Activated CD8-positive, alpha-beta memory T cell treated with anti-CD3 and anti-CD28 coated beads, Interleukin-2, amount 10 ng/mL, durations not matched to agents 7 days and 5 days (primary cell): ENCODE measurements at regions not wholly inside any gene's neighbourhood (a gene's known extent, or its start where the extent isn't known, plus 50 kb on each side); places are given as distances from the start of the nearest gene placed in this dataset.
"Not testable (repeated sequence)": the region's sequence is repeated elsewhere in the genome, so short reads cannot be mapped to it uniquely, and the experiment has no call there.

Experiments
- ATAC-seq: fragments of 150-1000 bp; cut with Tn5 transposase; one replicate; pipeline ENCODE4 v1.10.0; 2021; ENCODE audit warnings: moderate library complexity
- CTCF ChIA-PET: fragments of 350-600 bp; sonication (Branson Sonifier 250); formaldehyde crosslinking; loops from one replicate; lab custom pipeline; 2021; ENCODE audit warnings: antibody characterized with exemption; lab: Charles Lee
- DNase-seq: peaks from one replicate; pipeline ENCODE4 v3.0.0-alpha.2; 2020
- H3K27ac Mint-ChIP-seq: one replicate; pipeline ENCODE4 v1.8.0; 2021; ENCODE audit warnings: mild to moderate bottlenecking, mixed read lengths
- H3K27me3 Mint-ChIP-seq: one replicate; pipeline ENCODE4 v1.8.0; 2021; ENCODE audit warnings: mixed read lengths
- H3K36me3 Mint-ChIP-seq: one replicate; pipeline ENCODE4 v1.8.0; 2021; ENCODE audit warnings: mild to moderate bottlenecking, mixed read lengths
- H3K4me1 Mint-ChIP-seq: one replicate; pipeline ENCODE4 v1.8.0; 2021; ENCODE audit warnings: mixed read lengths
- H3K4me3 Mint-ChIP-seq: one replicate; pipeline ENCODE4 v1.8.0; 2021; ENCODE audit warnings: mild to moderate bottlenecking, moderate library complexity, mixed read lengths
- H3K9me3 Mint-ChIP-seq: one replicate; pipeline ENCODE4 v1.8.0; 2022; ENCODE audit warnings: low read depth, mixed read lengths

- DNase-seq: no peak
- H3K27ac Mint-ChIP-seq: no peak overlapping the region
- no peaks in the 10 kb centered on the region for H3K4me1 Mint-ChIP-seq
- no peaks in the 10 kb centered on the region for H3K36me3 Mint-ChIP-seq
- H3K9me3 Mint-ChIP-seq: peaks cover 21% of the 10 kb centered on the region
- H3K27me3 Mint-ChIP-seq: no peaks in the 10 kb centered on the region
- CTCF ChIA-PET: no interaction called here
- H3K4me3 Mint-ChIP-seq: no peak overlapping the region
- no peak for ATAC-seq
These were observed 924.5 kb upstream of the MBL2 start for GRCh38 chr10:53697038-53697437.

GRCh38 chr10:53690524-53691240 is 918.1 kb upstream of the MBL2 start:
- Mint-ChIP-seq H3K36me3 (no peaks in the 10 kb centered on the region), H3K27me3 (no peaks in the 10 kb centered on the region), H3K4me3 (no peak overlapping the region), H3K27ac (no peak overlapping the region), H3K4me1 (no peaks in the 10 kb centered on the region), H3K9me3 (peaks cover 17% of the 10 kb centered on the region)
- no peak for DNase-seq
- ATAC-seq: no peak
- CTCF ChIA-PET: no interaction called here

GRCh38 chr10:53687800-53688199 is 915.2 kb upstream of the MBL2 start:
- CTCF ChIA-PET: no interaction called here
- no peaks in the 10 kb centered on the region for H3K36me3 Mint-ChIP-seq
- H3K4me3 Mint-ChIP-seq: no peak overlapping the region
- no peaks in the 10 kb centered on the region for H3K27me3 Mint-ChIP-seq
- no peaks in the 10 kb centered on the region for H3K4me1 Mint-ChIP-seq
- H3K9me3 Mint-ChIP-seq: peaks cover 12% of the 10 kb centered on the region
- no peak for DNase-seq
- no peak overlapping the region for H3K27ac Mint-ChIP-seq
- no peak for ATAC-seq

GRCh38 chr10:53682885-53683284 is 910.3 kb upstream of the MBL2 start:
- H3K27me3 Mint-ChIP-seq: no peaks in the 10 kb centered on the region

GRCh38 chr10:53682458-53682857 is 909.9 kb upstream of the MBL2 start:
- no peak overlapping the region for H3K4me3 Mint-ChIP-seq

More at GRCh38 chr10:53682885-53683284, 910.3 kb upstream of the MBL2 start:
- Mint-ChIP-seq H3K4me3 (no peak overlapping the region), H3K4me1 (no peaks in the 10 kb centered on the region), H3K27ac (no peak overlapping the region), H3K9me3 (peaks cover 1% of the 10 kb centered on the region), H3K36me3 (no peaks in the 10 kb centered on the region)
- CTCF ChIA-PET: interaction anchor here (0.6 to 1.1 kb wide), 2 partner anchors 38 to 52 kb away, joined by 3 read pairs; no protein-coding TSS in a partner anchor
- DNase-seq (no peak), ATAC-seq (no peak)

GRCh38 chr10:53679666-53680065 is 907.1 kb upstream of the MBL2 start:
- no peaks in the 10 kb centered on the region for H3K4me1 Mint-ChIP-seq
- no peak overlapping the region for H3K4me3 Mint-ChIP-seq
- DNase-seq: no peak
- H3K27me3 Mint-ChIP-seq: no peaks in the 10 kb centered on the region
- H3K9me3 Mint-ChIP-seq: no peaks in the 10 kb centered on the region
- ATAC-seq: no peak
- no peaks in the 10 kb centered on the region for H3K36me3 Mint-ChIP-seq
- H3K27ac Mint-ChIP-seq: no peak overlapping the region
- CTCF ChIA-PET: no interaction called here

More at GRCh38 chr10:53682458-53682857, 909.9 kb upstream of the MBL2 start:
- ATAC-seq: no peak
- Mint-ChIP-seq H3K9me3 (no peaks in the 10 kb centered on the region), H3K36me3 (no peaks in the 10 kb centered on the region), H3K4me1 (no peaks in the 10 kb centered on the region), H3K27me3 (no peaks in the 10 kb centered on the region), H3K27ac (no peak overlapping the region)
- no peak for DNase-seq
- CTCF ChIA-PET: interaction anchor here (0.6 to 1.1 kb wide), 2 partner anchors 38 to 51 kb away, joined by 3 read pairs; no protein-coding TSS in a partner anchor

- Mint-ChIP-seq H3K27me3 (no peaks in the 10 kb centered on the region), H3K4me1 (no peaks in the 10 kb centered on the region), H3K36me3 (no peaks in the 10 kb centered on the region), H3K27ac (no peak overlapping the region), H3K9me3 (no peaks in the 10 kb centered on the region), H3K4me3 (no peak overlapping the region)
- DNase-seq: no peak
- ATAC-seq: no peak
- CTCF ChIA-PET: no interaction called here
These were observed 902.6 kb upstream of the MBL2 start for GRCh38 chr10:53675177-53675576.

GRCh38 chr10:53667063-53667462 is 894.5 kb upstream of the MBL2 start:
- Mint-ChIP-seq H3K4me3 (no peak overlapping the region), H3K27ac (no peak overlapping the region), H3K27me3 (no peaks in the 10 kb centered on the region), H3K36me3 (no peaks in the 10 kb centered on the region), H3K9me3 (peaks cover 3% of the 10 kb centered on the region), H3K4me1 (no peaks in the 10 kb centered on the region)
- DNase-seq: no peak
- ATAC-seq: no peak
- CTCF ChIA-PET: no interaction called here

- Mint-ChIP-seq H3K36me3 (no peaks in the 10 kb centered on the region), H3K4me3 (no peak overlapping the region), H3K9me3 (peaks cover 6% of the 10 kb centered on the region), H3K27me3 (no peaks in the 10 kb centered on the region), H3K27ac (no peak overlapping the region), H3K4me1 (no peaks in the 10 kb centered on the region)
- no peak for DNase-seq
- CTCF ChIA-PET: no interaction called here
- no peak for ATAC-seq
These were observed 891.9 kb upstream of the MBL2 start for GRCh38 chr10:53664282-53665019.

GRCh38 chr10:53650794-53651193 is 878.2 kb upstream of the MBL2 start:
- Mint-ChIP-seq H3K27ac (no peak overlapping the region), H3K9me3 (peaks cover 5% of the 10 kb centered on the region), H3K27me3 (no peaks in the 10 kb centered on the region), H3K4me3 (no peak overlapping the region), H3K4me1 (no peaks in the 10 kb centered on the region), H3K36me3 (no peaks in the 10 kb centered on the region)
- DNase-seq: no peak
- CTCF ChIA-PET: no interaction called here
- ATAC-seq: no peak

GRCh38 chr10:53647221-53647620 is 874.6 kb upstream of the MBL2 start:
- H3K27ac Mint-ChIP-seq, ATAC-seq, H3K4me1 Mint-ChIP-seq, H3K4me3 Mint-ChIP-seq, H3K9me3 Mint-ChIP-seq, H3K36me3 Mint-ChIP-seq, DNase-seq, CTCF ChIA-PET, H3K27me3 Mint-ChIP-seq: not testable (repeated sequence)

GRCh38 chr10:53646525-53646924 is 873.9 kb upstream of the MBL2 start:
- H3K9me3 Mint-ChIP-seq: peaks cover 6% of the 10 kb centered on the region
- ATAC-seq: no peak
- CTCF ChIA-PET: no interaction called here

GRCh38 chr10:53645951-53646350 is 873.4 kb upstream of the MBL2 start:
- Mint-ChIP-seq H3K27ac (no peak overlapping the region), H3K4me3 (no peak overlapping the region), H3K36me3 (no peaks in the 10 kb centered on the region), H3K27me3 (no peaks in the 10 kb centered on the region), H3K9me3 (peaks cover 8% of the 10 kb centered on the region), H3K4me1 (no peaks in the 10 kb centered on the region)
- ATAC-seq (no peak), DNase-seq (no peak)
- CTCF ChIA-PET: no interaction called here

More at GRCh38 chr10:53646525-53646924, 873.9 kb upstream of the MBL2 start:
- no peaks in the 10 kb centered on the region for H3K36me3 Mint-ChIP-seq
- H3K4me3 Mint-ChIP-seq: no peak overlapping the region
- no peaks in the 10 kb centered on the region for H3K4me1 Mint-ChIP-seq
- no peaks in the 10 kb centered on the region for H3K27me3 Mint-ChIP-seq
- H3K27ac Mint-ChIP-seq: no peak overlapping the region
- DNase-seq: no peak

- Mint-ChIP-seq H3K9me3 (peaks cover 4% of the 10 kb centered on the region), H3K27me3 (no peaks in the 10 kb centered on the region), H3K36me3 (no peaks in the 10 kb centered on the region), H3K4me1 (no peaks in the 10 kb centered on the region), H3K27ac (no peak overlapping the region), H3K4me3 (no peak overlapping the region)
- DNase-seq: no peak
- CTCF ChIA-PET: no interaction called here
- ATAC-seq: no peak
These were observed 865.4 kb upstream of the MBL2 start for GRCh38 chr10:53638006-53638405.
